Omental fat pad (tissue), 3 donors: ENCODE measurements at regions not wholly inside any gene's neighbourhood (a gene's known extent, or its start where the extent isn't known, plus 50 kb on each side); places are given as distances from the start of the nearest gene placed in this dataset.

Source experiments
- ATAC-seq: fragments of 150-250 bp; one replicate; pipeline ENCODE4 v1.9.1; 2016; ENCODE audit warnings: mild to moderate bottlenecking, moderate library complexity; ENCODE audit not compliant: low FRiP score
- DNase-seq: peaks from one replicate; pipeline ENCODE4 v3.0.0-alpha.2; 2019; ENCODE audit warnings: low spot score
- CTCF ChIP-seq, 3 donors: fragments of 450-650 bp; IDR thresholded peaks; one replicate each; pipeline ENCODE4 v1.5.1; 2016 to 2017; ENCODE audit warnings: antibody characterized with exemption in 3 of 3, mild to moderate bottlenecking in 3 of 3, moderate library complexity in 2 of 3

GRCh38 chr3:71973274-71974030 is 188.5 kb upstream of the PROK2 start:
- TF ChIP-seq CTCF (IDR thresholded peaks at IDR 0.05): no peak
- DNase-seq: no peak
- ATAC-seq: no peak

GRCh38 chr3:71972031-71972430 is 187.1 kb upstream of the PROK2 start:
- no peak for TF ChIP-seq CTCF (IDR thresholded peaks at IDR 0.05)
- ATAC-seq (no peak), DNase-seq (no peak)

- TF ChIP-seq CTCF (IDR thresholded peaks at IDR 0.05): no peak
- ATAC-seq (no peak), DNase-seq (no peak)
Observed at GRCh38 chr3:71968544-71968943, 183.6 kb upstream of the PROK2 start.

GRCh38 chr3:71966185-71966584 is 181.2 kb upstream of the PROK2 start:
- no peak for TF ChIP-seq CTCF (IDR thresholded peaks at IDR 0.05)
- DNase-seq: no peak
- ATAC-seq: no peak

GRCh38 chr3:71964170-71964569 is 179.2 kb upstream of the PROK2 start:
- no peak for DNase-seq
- no peak for TF ChIP-seq CTCF (IDR thresholded peaks at IDR 0.05)
- ATAC-seq: no peak

- DNase-seq: no peak
- TF ChIP-seq CTCF (IDR thresholded peaks at IDR 0.05): no peak
- no peak for ATAC-seq
Observed at GRCh38 chr3:71962561-71963240, 177.8 kb upstream of the PROK2 start.

- TF ChIP-seq CTCF (IDR thresholded peaks at IDR 0.05): no peak
- DNase-seq (no peak), ATAC-seq (no peak)
Observed at GRCh38 chr3:71961891-71962290, 176.9 kb upstream of the PROK2 start.
